CD4-positive, alpha-beta T cell treated with Interleukin-21 for 1 hour (primary cell): ENCODE measurements at regions not wholly inside any gene's neighbourhood (a gene's known extent, or its start where the extent isn't known, plus 50 kb on each side); places are given as distances from the start of the nearest gene placed in this dataset.
"Not testable (repeated sequence)": the region's sequence is repeated elsewhere in the genome, so short reads cannot be mapped to it uniquely, and the experiment has no call there.

Experiments
- DNase-seq: peaks from one replicate; pipeline ENCODE4 v3.0.0-alpha.2; 2020

- DNase-seq = no peak
Observed at GRCh38 chr5:124796495-124796894, 50.1 kb upstream of the ZNF608 start.

- no peak for DNase-seq
Observed at GRCh38 chr5:124797665-124798087, 51.2 kb upstream of the ZNF608 start.

GRCh38 chr5:124798890-124799289 lies 52.5 kb upstream of the ZNF608 start:
- no peak for DNase-seq

- DNase-seq = no peak
Observed at GRCh38 chr5:124801551-124801950, 55.1 kb upstream of the ZNF608 start.

GRCh38 chr5:124803617-124804323 lies 57.3 kb upstream of the ZNF608 start:
- no peak for DNase-seq

GRCh38 chr5:124806026-124806372 lies 59.6 kb upstream of the ZNF608 start:
- DNase-seq = no peak

GRCh38 chr5:124806373-124807077 lies 60.1 kb upstream of the ZNF608 start:
- no peak for DNase-seq

- no peak for DNase-seq
Observed at GRCh38 chr5:124808842-124809268, 62.4 kb upstream of the ZNF608 start.

GRCh38 chr5:124810396-124811006 lies 64.1 kb upstream of the ZNF608 start:
- no peak for DNase-seq

- no peak for DNase-seq
Observed at GRCh38 chr5:124812771-124813358, 66.4 kb upstream of the ZNF608 start.

- DNase-seq = no peak
Observed at GRCh38 chr5:124816381-124816780, 69.9 kb upstream of the ZNF608 start.

- no peak for DNase-seq
Observed at GRCh38 chr5:124819201-124819600, 72.8 kb upstream of the ZNF608 start.

GRCh38 chr5:124822647-124823046 lies 76.2 kb upstream of the ZNF608 start:
- no peak for DNase-seq

- no peak for DNase-seq
Observed at GRCh38 chr5:124823380-124823779, 76.9 kb upstream of the ZNF608 start.

GRCh38 chr5:124824637-124825158 lies 78.3 kb upstream of the ZNF608 start:
- no peak for DNase-seq

- no peak for DNase-seq
Observed at GRCh38 chr5:124825250-124825982, 79.0 kb upstream of the ZNF608 start.

GRCh38 chr5:124825983-124826337 lies 79.5 kb upstream of the ZNF608 start:
- no peak for DNase-seq

- DNase-seq = no peak
Observed at GRCh38 chr5:124828731-124829234, 82.3 kb upstream of the ZNF608 start.

GRCh38 chr5:124831687-124832240 lies 85.3 kb upstream of the ZNF608 start:
- no peak for DNase-seq

- DNase-seq = no peak
Observed at GRCh38 chr5:124832510-124832909, 86.1 kb upstream of the ZNF608 start.

- not testable (repeated sequence) for DNase-seq
Observed at GRCh38 chr5:124836314-124836713, 89.9 kb upstream of the ZNF608 start.

- DNase-seq = no peak
Observed at GRCh38 chr5:124839371-124839998, 93.0 kb upstream of the ZNF608 start.
